CD4-positive, alpha-beta T cell treated with Interleukin-15 for 4 hours (primary cell): ENCODE measurements at regions not wholly inside any gene's neighbourhood (a gene's known extent, or its start where the extent isn't known, plus 50 kb on each side); places are given as distances from the start of the nearest gene placed in this dataset.
"Not testable (repeated sequence)": the region's sequence is repeated elsewhere in the genome, so short reads cannot be mapped to it uniquely, and the experiment has no call there.

Experiments used
- DNase-seq: peaks from one replicate; pipeline ENCODE4 v3.0.0-alpha.2; 2020; ENCODE audit warnings: low spot score

DNA sequence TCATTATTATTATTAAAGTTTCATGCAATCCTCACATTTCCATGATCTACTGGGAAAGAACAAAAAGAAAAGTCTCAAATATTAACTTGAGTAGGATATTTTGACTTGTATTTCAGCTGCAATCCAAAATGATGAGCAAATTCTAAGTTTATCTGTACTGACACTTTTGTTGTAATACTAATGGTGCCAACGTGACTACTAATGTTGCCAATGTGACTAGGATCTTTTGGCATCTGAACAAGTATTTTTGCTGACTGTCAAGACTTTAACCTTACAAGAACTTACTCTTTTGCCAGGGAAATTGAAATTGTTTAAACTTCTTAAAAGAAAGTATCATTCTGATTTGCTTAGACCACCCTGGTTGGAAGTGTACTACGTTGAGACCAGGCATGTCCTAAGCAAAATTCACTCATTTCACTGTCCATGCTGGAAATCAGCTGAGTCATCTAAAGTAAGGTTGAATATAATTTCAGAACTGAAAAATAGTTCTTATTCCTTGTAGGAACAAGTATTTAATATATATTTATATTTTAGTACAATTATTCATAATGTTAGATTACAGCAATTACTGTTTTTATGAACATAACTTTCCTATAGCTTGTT, 78.5 kb upstream of the LYZL1 start:
- no peak for DNase-seq

DNA sequence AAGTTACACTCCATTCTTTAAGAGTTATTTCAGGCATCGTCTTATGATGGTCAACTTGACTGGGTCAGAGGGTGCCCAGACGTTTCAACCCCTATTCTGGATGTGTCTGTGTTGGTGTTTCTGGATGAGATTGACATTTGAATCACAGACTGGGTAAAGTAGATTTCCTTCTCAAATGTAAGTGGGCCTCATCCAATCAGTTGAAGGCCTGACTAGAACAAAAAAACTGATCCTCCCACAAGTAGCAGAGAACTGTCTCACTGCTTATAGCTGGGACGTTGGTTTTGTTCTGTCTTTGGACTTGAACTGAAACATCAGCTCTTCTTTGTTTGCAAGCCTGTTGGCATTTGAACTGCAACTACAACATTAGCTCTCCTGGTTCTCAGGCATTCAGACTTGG, 76.3 kb upstream of the LYZL1 start:
- DNase-seq: no peak

DNA sequence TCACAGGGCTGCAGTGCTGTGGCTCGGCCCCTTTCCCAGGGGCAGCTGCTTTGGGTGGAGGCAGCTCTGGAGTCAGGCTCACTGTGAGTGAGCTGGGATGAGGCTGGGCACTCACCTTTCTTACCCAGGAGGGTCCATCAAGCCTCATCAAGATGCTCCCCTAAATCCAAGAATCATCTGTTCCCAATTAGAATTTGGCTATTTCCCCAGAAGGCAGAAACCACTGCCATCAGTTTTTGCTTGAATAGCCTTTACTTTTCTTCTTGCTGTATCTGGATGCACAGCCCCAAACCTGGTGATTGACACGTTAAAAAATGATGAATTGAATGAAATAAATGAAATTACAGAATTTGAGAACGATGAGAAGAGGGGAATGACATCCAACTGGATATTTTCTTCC, 74.3 kb upstream of the LYZL1 start:
- no peak for DNase-seq

DNA sequence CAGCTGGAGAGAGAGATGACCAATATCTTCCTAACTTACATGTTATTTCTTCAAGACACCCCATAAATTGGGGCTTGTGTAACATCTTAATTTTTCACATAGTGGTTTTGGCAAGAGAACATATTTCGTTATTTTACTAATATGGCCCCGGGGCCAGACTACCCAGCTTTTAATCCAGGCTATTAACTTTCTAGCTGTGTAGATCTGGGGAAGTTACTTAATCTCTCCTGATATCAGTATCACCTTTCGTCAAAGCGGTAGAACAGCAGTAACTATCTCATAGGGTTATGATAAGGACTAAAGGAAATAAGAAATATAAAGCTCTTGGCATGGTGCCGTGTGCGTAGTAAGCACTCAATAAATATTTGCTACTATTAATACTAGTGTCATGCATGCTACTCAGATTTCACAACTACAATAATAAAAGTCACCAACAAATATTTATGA, 71.6 kb upstream of the LYZL1 start:
- no peak for DNase-seq

DNA sequence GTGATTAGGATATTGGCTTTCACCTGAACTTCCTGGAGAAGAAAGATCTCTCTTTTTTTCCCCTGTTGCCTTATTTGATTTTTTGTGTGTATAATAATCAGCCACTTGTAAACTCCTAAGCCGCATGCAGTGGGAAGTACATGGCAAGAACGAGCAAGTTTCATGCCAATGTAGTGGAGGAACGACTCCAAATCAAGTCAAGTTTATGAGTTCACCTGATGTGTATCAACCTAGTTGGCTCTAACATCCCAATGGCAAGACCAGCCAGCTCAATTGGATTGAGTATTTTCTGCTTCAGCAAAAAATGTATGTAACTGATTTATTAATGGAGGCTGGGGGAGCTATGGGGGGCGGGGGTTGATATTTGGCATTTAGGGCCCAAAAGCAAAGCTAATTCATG, 65.5 kb upstream of the LYZL1 start:
- DNase-seq: no peak

DNA sequence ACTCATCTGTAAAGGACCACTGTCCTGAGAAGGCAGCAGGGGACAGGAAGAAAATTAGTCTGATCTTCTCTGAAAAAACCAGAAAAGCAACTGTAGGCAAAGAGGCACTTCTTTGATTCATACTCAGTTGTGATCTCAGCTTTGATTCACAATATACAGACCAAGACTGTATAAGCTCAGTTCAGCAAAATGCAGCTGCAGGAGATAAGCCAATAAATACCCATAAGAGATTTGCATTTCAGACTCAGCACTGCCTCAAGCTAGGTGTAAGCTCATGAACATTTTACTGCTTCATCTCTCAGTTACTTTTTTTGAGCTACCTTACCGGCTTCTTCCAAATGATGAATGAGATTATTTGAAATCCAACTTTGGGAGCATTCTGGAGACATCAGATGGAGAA, 64.2 kb upstream of the LYZL1 start:
- no peak for DNase-seq

DNA sequence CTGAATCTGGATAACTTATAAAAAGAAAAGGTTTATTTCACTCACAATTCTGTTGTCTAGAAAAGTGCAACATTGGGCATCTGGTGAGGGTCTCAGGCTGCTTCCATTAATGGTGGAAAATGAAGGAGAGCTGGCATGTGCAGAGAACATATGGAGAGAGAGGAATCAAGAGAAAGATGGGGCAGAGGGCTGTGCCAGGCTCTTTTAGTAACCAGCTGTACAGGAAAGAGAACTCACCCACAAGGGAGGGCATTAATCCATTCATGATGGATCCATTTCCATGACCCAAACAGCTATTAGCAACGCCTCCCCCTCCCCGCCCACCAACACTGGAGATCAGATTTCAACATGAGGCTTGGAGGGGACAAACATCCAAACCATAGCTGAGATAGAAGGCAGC, 61.7 kb upstream of the LYZL1 start:
- DNase-seq: no peak

DNA sequence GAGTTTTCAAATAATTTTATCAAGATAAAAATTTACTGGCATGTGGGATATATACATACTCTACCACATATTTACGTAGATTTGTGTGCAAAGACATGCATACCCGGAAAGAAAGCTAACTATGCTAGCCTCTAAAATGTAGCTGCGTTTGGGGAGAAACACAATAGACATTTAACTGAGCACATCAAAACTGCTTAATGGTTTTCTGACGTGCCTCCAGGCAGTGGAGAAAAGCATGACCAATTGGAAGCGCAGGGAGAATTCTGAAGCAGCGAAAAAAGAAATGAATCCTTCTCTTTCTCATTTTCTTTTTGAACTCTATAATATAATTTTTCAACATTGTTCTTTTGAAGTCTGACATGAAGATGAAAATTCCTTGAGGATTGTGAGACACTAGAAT, 60.3 kb upstream of the LYZL1 start:
- no peak for DNase-seq

DNA sequence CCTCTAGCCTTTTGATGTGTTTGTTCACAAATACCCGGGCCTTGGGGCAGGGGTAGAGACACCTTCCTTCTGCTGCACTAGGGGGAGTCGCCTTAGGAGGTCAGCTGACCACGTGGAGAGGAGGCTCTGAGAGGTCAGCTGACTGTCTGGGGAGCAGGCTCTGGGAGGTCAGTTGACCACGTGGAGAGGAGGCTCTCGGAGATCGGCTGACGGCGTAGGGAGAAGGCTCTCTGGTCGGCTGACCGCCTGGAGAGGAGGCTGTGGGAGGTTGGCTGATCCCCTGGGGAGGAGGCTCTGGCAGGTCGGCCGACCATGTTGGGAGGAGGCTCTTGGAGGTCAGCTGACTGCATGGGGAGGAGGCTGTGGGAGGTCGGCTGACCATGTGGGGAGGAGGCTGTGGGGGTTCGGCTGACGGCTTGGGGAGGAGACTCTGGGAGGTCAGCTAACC, 59.6 kb upstream of the LYZL1 start:
- no peak for DNase-seq

DNA sequence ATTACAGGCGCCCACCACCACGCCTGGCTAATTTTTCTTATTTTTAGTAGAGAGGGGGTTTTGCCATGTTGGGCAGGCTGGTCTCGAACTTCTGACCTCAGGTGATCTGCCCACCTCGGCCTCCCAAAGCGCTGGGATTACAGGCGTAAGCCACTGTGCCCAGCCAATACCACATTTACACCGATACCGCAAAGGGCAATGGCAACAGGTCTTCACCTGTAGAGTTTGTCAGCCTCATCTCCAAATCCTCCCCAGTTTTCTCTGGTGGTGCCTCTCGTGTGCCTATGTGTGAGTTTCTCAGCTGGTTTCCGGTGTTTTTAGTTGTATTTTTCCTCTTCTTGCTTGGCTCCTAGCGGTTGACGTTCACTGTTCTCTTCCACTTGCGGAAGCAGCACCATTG, 52.0 kb upstream of the LYZL1 start:
- not testable (repeated sequence) for DNase-seq

DNA sequence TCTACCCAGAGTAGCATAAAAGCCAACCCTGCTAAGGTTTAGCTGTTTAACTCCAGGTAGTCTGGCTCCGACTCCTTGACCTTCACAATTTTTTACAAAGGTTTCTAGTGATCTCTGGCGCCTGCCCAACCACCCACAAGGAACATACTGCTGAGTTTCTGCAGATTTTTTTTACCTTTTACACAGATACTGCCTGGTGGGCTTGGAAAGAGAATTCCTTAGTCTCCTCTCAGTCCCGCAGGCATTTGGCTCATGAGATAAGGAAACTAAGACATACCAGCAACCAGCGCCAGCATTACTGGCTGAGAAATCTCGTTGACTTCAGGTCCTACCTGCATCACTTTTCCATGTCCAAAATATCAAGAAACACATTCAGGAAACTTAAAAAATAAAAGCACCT, 51.1 kb upstream of the LYZL1 start:
- no peak for DNase-seq

DNA sequence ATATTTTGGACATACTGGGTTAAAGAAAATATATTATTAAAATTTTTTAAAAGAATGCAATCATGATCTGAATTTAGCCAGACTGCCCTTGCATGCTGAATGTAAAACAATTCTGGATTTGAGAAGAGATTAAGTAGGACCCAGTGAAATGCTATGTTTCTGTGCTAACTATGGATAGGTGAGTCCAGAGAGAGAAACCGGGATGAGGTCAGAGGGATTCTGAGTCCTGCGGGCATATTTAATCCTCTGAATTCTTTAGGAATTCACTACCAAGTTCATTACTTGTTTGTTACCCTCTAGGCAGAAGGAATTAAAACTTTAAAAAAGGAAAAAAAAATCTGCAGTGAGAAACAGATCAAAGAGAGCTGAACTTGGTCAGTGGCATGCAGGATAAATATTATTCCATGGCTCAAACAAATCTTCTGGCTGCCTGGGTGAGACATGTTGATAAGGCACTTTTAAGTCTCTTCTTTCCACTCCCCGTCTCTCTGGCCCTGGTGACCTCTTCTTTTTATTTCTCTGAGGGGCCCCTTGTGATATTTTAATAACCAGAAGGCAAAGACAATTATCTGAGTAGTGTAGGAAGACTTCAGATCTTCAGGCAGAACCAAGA, 50.2 kb upstream of the LYZL1 start:
- DNase-seq: no peak
